ENCODE measurements at regions not wholly inside any gene's neighbourhood (a gene's known extent, or its start where the extent isn't known, plus 50 kb on each side); places are given as distances from the start of the nearest gene placed in this dataset.
"Not testable (repeated sequence)": the region's sequence is repeated elsewhere in the genome, so short reads cannot be mapped to it uniquely, and the experiment has no call there.

DNA sequence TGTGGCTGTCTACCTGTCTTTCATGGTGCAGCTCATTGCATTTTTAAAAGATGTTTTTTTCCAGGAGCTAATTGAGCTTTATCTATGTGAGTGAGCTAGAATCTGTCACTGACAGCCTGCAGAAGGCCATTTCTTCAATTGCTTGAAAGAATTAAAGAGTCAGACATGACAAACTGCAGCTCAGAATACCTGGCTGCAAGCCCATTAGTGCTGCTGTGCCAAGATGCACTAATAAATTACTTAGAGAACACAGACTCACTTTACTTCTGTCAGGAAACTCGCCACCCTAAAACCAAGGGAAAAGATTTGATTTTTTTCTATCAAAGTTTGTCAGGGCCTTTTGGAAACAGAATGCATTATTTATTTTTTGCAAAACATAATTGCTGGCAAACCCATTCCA, 368.3 kb downstream of the CAAP1 start:
- intact Hi-C loops (cut with DNase I) = no loop called here
- no peak for DNase-seq (ENCODE audit: low spot score)

GRCh38 chr9:26523577-26523976, 369.0 kb downstream of the CAAP1 start:
- intact Hi-C loops (cut with DNase I) = no loop called here
- DNase-seq (ENCODE audit: low spot score) = no peak

GRCh38 chr9:26520141-26520540, 372.5 kb downstream of the CAAP1 start:
- intact Hi-C loops (cut with DNase I) = no loop called here

DNA sequence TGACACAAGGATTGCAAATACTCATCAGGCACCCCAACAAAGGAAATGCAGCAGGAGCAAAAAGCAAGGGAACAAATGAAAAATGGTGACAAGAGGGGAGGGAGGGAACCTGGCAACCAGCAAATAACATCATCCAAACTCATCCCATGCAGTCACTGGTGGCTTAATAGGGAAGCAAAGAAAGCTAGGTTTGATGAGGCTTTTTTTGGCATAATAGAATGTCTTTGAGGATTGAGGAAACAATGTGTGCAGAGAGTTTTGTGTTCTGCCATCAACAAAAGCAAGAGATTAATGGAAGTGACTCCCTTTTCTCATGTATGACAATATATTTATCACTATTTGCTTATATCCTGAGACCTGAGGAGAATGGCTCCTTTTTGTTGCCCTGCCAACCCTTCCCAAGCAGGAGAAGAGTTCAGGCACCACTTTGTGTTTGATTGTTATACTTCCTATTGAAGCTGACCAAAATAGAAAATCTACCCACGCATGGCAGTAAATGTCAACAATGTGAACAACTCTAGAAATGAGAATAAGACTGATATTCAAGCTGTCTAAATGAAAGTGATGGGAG, 375.7 kb downstream of the CAAP1 start:
- no peak for DNase-seq (ENCODE audit: low spot score)
- intact Hi-C loops (cut with DNase I) = no loop called here

More at GRCh38 chr9:26520141-26520540, 372.5 kb downstream of the CAAP1 start:
- DNase-seq (ENCODE audit: low spot score) = no peak

- intact Hi-C loops (cut with DNase I) = no loop called here
- DNase-seq (ENCODE audit: low spot score) = no peak
These were observed 378.9 kb downstream of the CAAP1 start for GRCh38 chr9:26513730-26514129.

GRCh38 chr9:26510137-26510536, 382.5 kb downstream of the CAAP1 start:
- DNase-seq (ENCODE audit: low spot score) = no peak
- intact Hi-C loops (cut with DNase I) = no loop called here

- intact Hi-C loops (cut with DNase I) = no loop called here
- no peak for DNase-seq (ENCODE audit: low spot score)
These were observed 383.7 kb downstream of the CAAP1 start for GRCh38 chr9:26508897-26509296.

- intact Hi-C loops (cut with DNase I) = no loop called here
- no peak for DNase-seq (ENCODE audit: low spot score)
These were observed 388.5 kb downstream of the CAAP1 start for GRCh38 chr9:26504057-26504456.

- intact Hi-C loops (cut with DNase I) = no loop called here
- no peak for DNase-seq (ENCODE audit: low spot score)
These were observed 390.3 kb downstream of the CAAP1 start for GRCh38 chr9:26502311-26502710.

GRCh38 chr9:26500471-26500870, 392.1 kb downstream of the CAAP1 start:
- intact Hi-C loops (cut with DNase I) = no loop called here
- DNase-seq (ENCODE audit: low spot score) = no peak

DNA sequence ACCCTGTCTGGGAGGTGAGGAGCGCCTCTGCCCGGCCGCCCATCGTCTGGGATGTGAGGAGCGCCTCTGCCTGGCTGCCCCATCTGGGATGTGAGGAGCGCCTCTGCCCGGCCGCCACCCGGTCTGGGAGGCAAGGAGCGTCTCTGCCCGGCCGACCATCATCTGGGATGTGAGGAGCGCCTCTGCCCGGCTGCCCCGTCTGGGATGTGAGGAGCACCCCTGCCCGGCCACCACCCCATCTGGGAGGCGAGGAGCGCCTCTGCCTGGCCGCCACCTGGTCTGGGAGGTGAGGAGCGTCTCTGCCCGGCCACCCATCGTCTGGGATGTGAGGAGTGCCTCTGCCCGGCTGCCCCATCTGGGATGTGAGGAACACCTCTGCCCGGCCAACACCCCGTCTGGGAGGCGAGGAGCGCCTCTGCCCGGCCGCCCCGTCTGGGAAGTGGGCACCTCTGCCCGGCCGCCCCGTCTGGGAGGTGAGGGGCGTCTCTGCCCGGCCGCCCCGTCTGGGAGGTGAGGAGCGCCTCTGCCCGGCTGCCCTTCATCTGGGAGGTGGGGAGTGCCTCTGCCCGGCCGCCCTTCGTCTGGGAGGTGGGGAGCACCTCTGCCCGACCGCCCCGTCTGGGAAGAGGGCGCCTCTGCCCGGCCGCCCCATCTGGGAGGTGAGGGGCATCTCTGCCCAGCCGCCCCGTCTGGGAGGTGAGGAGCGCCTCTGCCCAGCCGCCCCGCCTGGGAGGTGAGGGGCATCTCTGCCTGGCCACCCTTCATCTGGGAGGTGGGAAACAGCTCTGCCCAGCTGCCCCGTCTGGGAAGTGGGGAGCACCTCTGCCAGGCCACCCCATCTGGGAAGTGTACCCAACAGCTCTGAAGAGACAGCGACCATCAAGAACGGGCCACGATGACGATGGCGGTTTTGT, 399.7 kb downstream of the CAAP1 start:
- peak; percentile 52 for DNase-seq (ENCODE audit: low spot score)
- intact Hi-C loops (cut with DNase I) = not testable (repeated sequence)

GRCh38 chr9:26491922-26492607, 400.5 kb downstream of the CAAP1 start:
- intact Hi-C loops (cut with DNase I) = not testable (repeated sequence)
- DNase-seq (ENCODE audit: low spot score) = peak; percentile 63

GRCh38 chr9:26483991-26484390, 408.6 kb downstream of the CAAP1 start:
- DNase-seq (ENCODE audit: low spot score) = no peak
- intact Hi-C loops (cut with DNase I) = no loop called here

- no peak for DNase-seq (ENCODE audit: low spot score)
- intact Hi-C loops (cut with DNase I) = no loop called here
These were observed 414.6 kb downstream of the CAAP1 start for GRCh38 chr9:26477963-26478362.

- DNase-seq (ENCODE audit: low spot score) = no peak
- intact Hi-C loops (cut with DNase I) = no loop called here
These were observed 421.3 kb downstream of the CAAP1 start for GRCh38 chr9:26471261-26471660.

DNA sequence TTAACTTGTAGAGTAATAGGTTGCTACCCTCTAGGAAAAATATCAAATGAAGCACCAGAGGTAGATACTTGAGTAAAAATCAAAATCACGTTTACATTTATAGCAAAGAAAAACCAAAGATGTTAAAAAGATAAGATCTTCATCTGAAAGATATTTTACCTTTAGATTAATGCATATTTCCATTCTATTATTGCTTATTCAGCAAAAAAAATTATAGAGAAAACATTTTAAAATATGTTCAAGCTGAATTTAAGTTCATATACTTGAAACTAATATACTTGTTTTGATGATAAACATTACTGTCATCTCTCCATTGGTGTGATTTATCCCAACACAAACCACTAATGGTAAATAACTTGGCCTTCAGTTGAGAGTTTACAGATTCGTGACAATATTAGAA, 422.3 kb downstream of the CAAP1 start:
- no peak for DNase-seq (ENCODE audit: low spot score)
- intact Hi-C loops (cut with DNase I) = no loop called here

DNA sequence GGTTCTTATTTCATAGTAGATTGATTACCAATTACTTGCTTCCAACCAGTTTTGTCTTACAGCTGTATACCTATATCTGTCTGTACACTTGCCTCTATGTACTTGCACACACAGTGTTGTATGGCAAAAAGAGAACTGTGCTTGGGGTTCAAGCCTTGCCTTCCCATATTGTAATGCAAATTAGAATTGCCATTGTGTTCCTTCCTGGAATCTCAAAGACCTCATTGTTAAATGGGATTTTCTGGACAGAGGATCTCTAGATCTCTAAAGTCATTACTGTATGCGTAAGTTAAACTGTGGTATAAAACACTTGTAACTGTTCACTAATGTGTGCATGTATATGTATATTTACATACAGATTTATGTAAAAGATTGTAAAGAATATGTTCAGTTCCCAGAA, 428.8 kb downstream of the CAAP1 start:
- no peak for DNase-seq (ENCODE audit: low spot score)

DNA sequence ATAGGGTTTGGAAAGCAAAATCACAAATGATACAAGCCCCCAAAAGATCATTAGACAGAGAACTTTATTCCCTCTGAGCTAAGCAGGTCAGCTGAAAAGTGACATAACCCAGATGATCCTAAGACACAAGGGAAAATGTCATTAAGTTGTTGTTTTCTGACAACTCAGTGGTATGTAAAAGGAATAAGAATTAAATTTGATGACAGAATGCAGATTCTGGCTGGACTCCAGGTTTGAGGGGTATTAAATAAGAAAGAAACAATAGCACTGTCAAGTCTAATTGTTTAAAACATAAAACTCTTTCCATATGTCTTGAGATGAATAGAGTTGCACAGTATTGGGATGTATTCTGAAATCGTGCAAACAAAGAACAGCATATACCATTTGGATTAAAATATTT, 429.9 kb downstream of the CAAP1 start:
- intact Hi-C loops (cut with DNase I) = no loop called here
- DNase-seq (ENCODE audit: low spot score) = no peak

More for the DNA sequence above, 428.8 kb downstream of the CAAP1 start:
- intact Hi-C loops (cut with DNase I) = no loop called here

DNA sequence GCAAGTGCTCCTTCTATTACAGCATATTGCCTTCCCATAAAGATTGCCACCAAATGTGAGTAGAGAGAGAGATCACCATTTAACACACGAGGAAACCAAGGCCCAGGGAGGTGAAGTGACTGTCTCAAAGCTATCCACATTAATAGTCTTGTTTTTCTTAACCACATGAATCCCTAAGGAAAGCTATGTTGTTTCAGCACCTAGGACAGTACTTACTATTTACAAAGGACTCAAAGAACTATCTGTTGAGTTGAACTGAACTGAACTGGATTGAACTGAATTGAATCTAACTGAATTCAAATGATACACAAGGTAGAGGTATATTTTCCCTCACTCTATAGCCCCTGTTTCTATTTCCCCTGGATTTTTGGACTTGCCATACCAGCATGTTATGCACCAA, 430.4 kb downstream of the CAAP1 start:
- no peak for DNase-seq (ENCODE audit: low spot score)
- intact Hi-C loops (cut with DNase I) = no loop called here

GRCh38 chr9:26460624-26461023, 432.0 kb downstream of the CAAP1 start:
- intact Hi-C loops (cut with DNase I) = no loop called here
- no peak for DNase-seq (ENCODE audit: low spot score)
